HEK293T (cell line): ENCODE measurements at regions not wholly inside any gene's neighbourhood (a gene's known extent, or its start where the extent isn't known, plus 50 kb on each side); places are given as distances from the start of the nearest gene placed in this dataset.

Source experiments
- CTCF ChIA-PET: fragments of 350-600 bp; formaldehyde crosslinking; extraction: SDS; loops from one replicate; lab custom pipeline; 2021; ENCODE audit warnings: antibody characterized with exemption, inconsistent platforms; lab: Yijun Ruan, JAX
- POLR2A ChIA-PET: fragments of 350-600 bp; formaldehyde crosslinking; extraction: SDS; loops from one replicate; lab custom pipeline; 2020; ENCODE audit warnings: antibody characterized with exemption, inconsistent platforms; lab: Yijun Ruan, JAX
- DNase-seq: peaks from one replicate; pipeline ENCODE4 v3.0.0; 2012; ENCODE audit warnings: mixed read lengths; ENCODE audit errors: extremely low spot score
- ARNT ChIP-seq: fragments of 450-650 bp; IDR thresholded peaks from 2 replicates; pipeline ENCODE4 v1.6.1; 2017; ENCODE audit warnings: mild to moderate bottlenecking
- BHLHE40 ChIP-seq: fragments of 450-650 bp; IDR thresholded peaks from 2 replicates; pipeline ENCODE4 v1.6.1; 2016; ENCODE audit warnings: mild to moderate bottlenecking, moderate library complexity, borderline replicate concordance
- CTBP1 ChIP-seq: fragments of 450-650 bp; IDR thresholded peaks from 2 replicates; pipeline ENCODE4 v1.6.1; 2016; ENCODE audit warnings: borderline replicate concordance
- ELF4 ChIP-seq: fragments of 450-650 bp; IDR thresholded peaks from 2 replicates; pipeline ENCODE4 v1.6.1; 2017; ENCODE audit warnings: antibody characterized with exemption
- FOXA1 ChIP-seq: fragments of 450-650 bp; IDR thresholded peaks from 2 replicates; pipeline ENCODE4 v1.6.1; 2016; ENCODE audit warnings: mild to moderate bottlenecking
- FOXK2 ChIP-seq: fragments of 450-650 bp; IDR thresholded peaks from 2 replicates; pipeline ENCODE4 v1.6.1; 2016; ENCODE audit warnings: mild to moderate bottlenecking
- FOXM1 ChIP-seq: fragments of 450-650 bp; IDR thresholded peaks from 2 replicates; pipeline ENCODE4 v1.6.1; 2017; ENCODE audit warnings: mild to moderate bottlenecking, borderline replicate concordance
- HDGF ChIP-seq: fragments of 450-650 bp; IDR thresholded peaks from 2 replicates; pipeline ENCODE4 v1.6.1; 2017; ENCODE audit warnings: antibody characterized with exemption, borderline replicate concordance
- L3MBTL2 ChIP-seq: fragments of 450-650 bp; conservative IDR thresholded peaks from 2 replicates; pipeline ENCODE4 v1.6.1; 2016; ENCODE audit warnings: mild to moderate bottlenecking
- LEF1 ChIP-seq: fragments of 450-650 bp; IDR thresholded peaks from 2 replicates; pipeline ENCODE4 v1.6.1; 2017; ENCODE audit warnings: mild to moderate bottlenecking, borderline replicate concordance
- NFRKB ChIP-seq: fragments of 450-650 bp; IDR thresholded peaks from 2 replicates; pipeline ENCODE4 v1.6.1; 2016; ENCODE audit warnings: mild to moderate bottlenecking, moderate library complexity
- SP1 ChIP-seq: fragments of 450-650 bp; IDR thresholded peaks from 2 replicates; pipeline ENCODE4 v1.6.1; 2017
- SUZ12 ChIP-seq: fragments of 450-650 bp; IDR thresholded peaks from 2 replicates; pipeline ENCODE4 v1.6.1; 2016; ENCODE audit warnings: mild to moderate bottlenecking
- TARDBP ChIP-seq: fragments of 450-650 bp; IDR thresholded peaks from 2 replicates; pipeline ENCODE4 v1.6.1; 2016
- ZNF384 ChIP-seq: fragments of 450-650 bp; IDR thresholded peaks from 2 replicates; pipeline ENCODE4 v1.6.1; 2016
- TF ChIP-seq, protein P1 (sequence below): fragments of 450-650 bp; IDR thresholded peaks from 2 replicates; pipeline ENCODE4 v1.6.1; 2016

DNA sequence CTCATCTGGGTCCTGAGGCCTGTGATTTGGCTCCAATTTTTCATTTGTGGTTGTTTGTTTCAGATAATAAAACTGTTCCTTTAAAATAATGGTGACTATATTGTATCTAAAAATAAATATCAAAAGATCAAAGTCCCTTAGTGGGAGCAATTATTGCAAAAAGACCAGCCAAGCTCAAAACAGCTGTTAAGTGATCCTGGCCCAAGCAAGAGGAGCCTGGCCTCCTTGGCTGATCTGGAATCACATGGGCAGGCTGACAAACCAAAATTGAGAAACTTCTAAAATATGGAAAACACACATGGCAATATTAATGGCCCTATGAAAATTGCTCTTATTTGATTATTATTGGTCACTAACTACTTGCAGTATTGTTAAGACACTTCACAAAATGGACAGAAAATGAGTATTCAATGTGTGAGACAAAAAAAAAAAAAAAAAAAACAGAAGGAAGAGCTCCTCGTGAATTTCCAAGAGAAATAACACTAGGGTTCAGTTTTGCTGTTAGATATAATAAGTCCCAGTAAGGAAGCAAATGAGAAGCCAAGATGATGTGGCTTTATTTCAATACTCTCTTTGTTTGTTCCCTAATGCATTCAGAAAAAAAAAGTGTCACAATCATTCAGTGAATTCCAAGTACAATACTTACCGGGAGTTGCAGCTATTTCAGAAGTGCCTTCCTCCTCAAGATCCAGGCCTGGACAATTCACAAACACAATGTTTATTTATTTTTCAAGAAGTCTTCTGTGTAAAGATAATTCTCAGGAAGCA lies 105.1 kb downstream of the SEC16B start:
- ChIA-PET CTCF (interaction anchor here (0.6 kb wide), 1 partner anchor 238 kb away, joined by 4 read pairs; no protein-coding TSS in a partner anchor), POLR2A (no interaction called here)
- no peak for DNase-seq
- no peak for TF ChIP-seq BHLHE40

DNA sequence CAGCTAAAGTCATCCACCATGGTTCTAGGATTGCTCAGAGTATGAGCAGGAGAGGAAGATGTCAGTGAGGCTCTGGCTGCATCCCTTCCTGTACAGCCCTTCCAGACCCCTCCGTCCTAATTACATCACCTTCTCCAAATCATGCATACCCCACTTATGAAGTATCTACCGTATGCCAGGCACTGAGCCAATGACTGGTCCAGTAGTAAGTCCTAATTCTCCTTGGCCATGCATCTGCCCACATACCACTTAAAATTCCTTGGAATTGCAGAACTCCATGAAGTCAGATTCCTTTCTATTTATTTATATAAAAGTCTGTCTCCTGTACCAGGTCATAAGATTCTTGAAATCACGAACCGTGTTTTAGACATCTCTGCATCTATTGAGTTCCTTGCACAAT lies 106.1 kb downstream of the SEC16B start:
- DNase-seq = no peak

DNA sequence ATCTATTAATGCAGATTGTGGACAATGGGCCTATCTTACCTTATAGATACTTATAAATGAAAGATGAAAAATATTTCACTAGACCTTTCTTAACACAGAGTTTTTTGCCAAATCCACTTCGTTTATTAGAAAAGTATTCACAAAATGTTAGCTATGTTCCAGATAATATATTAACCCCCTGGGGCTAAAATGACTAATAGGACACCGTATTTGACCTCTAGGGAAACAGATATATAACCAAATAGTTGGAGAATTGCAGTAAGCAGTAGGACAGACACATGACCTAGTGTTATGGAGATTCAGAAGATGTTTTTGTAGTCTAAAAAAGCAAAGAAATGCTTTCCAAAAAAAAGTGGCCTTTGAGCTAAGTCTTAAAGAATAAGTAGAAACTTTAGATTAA lies 106.9 kb downstream of the SEC16B start:
- CTCF ChIA-PET = interaction anchor here (0.6 kb wide), 1 partner anchor 12 kb away, joined by 3 read pairs; no protein-coding TSS in a partner anchor
- POLR2A ChIA-PET = no interaction called here
- TF ChIP-seq SUZ12 (no peak), ARNT (no peak), ELF4 (no peak), FOXK2 (no peak), FOXA1 (no peak), SP1 (no peak), LEF1 (no peak), TARDBP (no peak), L3MBTL2 (no peak), CTBP1 (no peak), HDGF (no peak), ZNF384 (no peak), BHLHE40 (no peak), NFRKB (no peak), FOXM1 (no peak)
- TF ChIP-seq, protein P1, sequence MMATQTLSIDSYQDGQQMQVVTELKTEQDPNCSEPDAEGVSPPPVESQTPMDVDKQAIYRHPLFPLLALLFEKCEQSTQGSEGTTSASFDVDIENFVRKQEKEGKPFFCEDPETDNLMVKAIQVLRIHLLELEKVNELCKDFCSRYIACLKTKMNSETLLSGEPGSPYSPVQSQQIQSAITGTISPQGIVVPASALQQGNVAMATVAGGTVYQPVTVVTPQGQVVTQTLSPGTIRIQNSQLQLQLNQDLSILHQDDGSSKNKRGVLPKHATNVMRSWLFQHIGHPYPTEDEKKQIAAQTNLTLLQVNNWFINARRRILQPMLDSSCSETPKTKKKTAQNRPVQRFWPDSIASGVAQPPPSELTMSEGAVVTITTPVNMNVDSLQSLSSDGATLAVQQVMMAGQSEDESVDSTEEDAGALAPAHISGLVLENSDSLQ = no peak
- no peak for DNase-seq

More for the DNA sequence above, 106.1 kb downstream of the SEC16B start:
- ChIA-PET POLR2A (no interaction called here), CTCF (no interaction called here)
- TF ChIP-seq BHLHE40 (no peak), LEF1 (no peak), ELF4 (no peak), FOXK2 (no peak), HDGF (no peak), SP1 (no peak), ARNT (no peak), SUZ12 (no peak), FOXM1 (no peak), ZNF384 (no peak)
- TF ChIP-seq, protein P1 = no peak

DNA sequence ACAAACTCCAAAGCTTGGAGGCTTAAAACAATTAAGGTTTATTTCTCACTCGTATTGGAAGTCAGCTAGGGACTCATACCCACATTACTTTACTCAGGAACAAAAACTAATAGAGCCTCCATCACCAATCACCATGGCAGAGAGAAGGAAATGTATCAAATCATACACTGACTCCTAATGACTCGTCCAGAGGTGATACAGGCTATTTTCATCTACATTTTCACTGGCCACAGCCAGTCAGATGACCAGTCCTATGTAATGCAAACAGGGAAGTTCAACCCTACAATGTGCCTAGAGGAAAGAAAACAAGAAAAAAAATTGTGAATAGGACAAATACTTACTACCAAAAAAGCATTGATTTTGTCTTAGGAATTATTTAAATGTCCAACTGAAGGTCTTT lies 110.3 kb downstream of the SEC16B start:
- ChIA-PET CTCF (no interaction called here), POLR2A (no interaction called here)
- no peak for DNase-seq
- TF ChIP-seq BHLHE40 (no peak), ELF4 (no peak), LEF1 (no peak), CTBP1 (no peak), SUZ12 (no peak), SP1 (no peak)

DNA sequence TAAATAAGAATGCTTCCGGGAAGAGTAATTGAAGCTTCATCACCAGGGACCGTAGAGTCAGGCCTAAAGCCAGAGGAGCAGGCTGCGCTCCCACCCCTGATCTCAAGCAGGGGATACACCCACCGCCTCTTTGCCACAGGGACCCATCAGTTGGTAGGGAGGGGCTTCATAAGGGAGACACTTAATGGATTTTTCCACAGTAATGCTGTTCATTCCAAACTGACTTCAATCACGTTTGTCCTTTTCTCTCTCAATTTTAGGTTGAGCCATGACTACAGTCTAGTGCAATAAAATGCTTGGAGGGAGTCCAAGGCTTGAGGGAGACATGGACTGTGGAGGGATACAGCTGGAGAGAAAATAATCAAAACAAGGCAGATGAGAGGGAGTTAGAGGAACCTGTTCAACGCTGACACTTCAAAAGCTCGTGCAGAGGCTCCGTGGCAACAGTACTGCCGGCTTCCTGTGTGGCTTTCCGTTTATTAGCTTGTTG lies 111.5 kb downstream of the SEC16B start:
- DNase-seq = no peak
- no peak for TF ChIP-seq TARDBP
- TF ChIP-seq FOXM1 = no peak
- no peak for TF ChIP-seq LEF1
- TF ChIP-seq FOXA1 = no peak
- no peak for TF ChIP-seq SUZ12
- TF ChIP-seq ZNF384 = no peak
- TF ChIP-seq, protein P1 = no peak
- TF ChIP-seq FOXK2 = no peak
- TF ChIP-seq CTBP1 = no peak
- no peak for TF ChIP-seq L3MBTL2
- no peak for TF ChIP-seq HDGF
- no peak for TF ChIP-seq SP1
- TF ChIP-seq ARNT = no peak
- TF ChIP-seq ELF4 = no peak
- TF ChIP-seq NFRKB = no peak
- ChIA-PET POLR2A (no interaction called here), CTCF (no interaction called here)

DNA sequence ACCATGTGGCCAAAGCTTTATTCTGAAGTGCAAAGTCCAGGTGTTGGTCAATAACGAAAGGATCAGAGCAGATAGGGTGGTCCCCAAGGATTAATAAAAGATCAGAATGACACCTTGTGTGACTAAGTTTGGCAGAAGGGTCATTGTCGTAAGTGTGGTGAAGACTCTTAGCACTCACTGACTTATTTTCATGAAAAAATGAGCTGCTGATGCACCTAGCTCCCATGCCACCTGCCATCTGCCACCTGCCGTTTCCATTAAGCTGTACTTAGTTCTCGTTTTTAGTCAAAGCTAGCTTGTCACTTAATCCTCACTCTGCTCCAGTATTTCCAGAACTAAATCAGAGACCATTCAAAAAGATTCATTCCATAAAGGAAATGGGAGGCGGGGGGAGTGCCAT lies 112.6 kb downstream of the SEC16B start:
- ChIA-PET CTCF (no interaction called here), POLR2A (no interaction called here)
- no peak for DNase-seq
- TF ChIP-seq, protein P1 = no peak
- TF ChIP-seq FOXK2 (no peak), NFRKB (no peak), TARDBP (no peak), FOXA1 (no peak), L3MBTL2 (no peak), BHLHE40 (no peak), SUZ12 (no peak), ARNT (no peak), LEF1 (no peak), SP1 (no peak)
